Heart left ventricle (tissue), 16 donors: ENCODE measurements at regions not wholly inside any gene's neighbourhood (a gene's known extent, or its start where the extent isn't known, plus 50 kb on each side); places are given as distances from the start of the nearest gene placed in this dataset.

Experiments
- ATAC-seq, 4 donors: fragments of 200-7000 bp; cut with Tn5 transposase; one replicate each; pipeline ENCODE4 v1.9.1; 2020 to 2022; ENCODE audit warnings: moderate library complexity in 4 of 4, mild to moderate bottlenecking in 3 of 4, moderate number of reproducible peaks in 1 of 4
- DNase-seq, 5 donors: peaks; one replicate each; pipeline ENCODE4 v3.0.0-alpha.2; 2020
- H3K27ac ChIP-seq, 12 donors: fragments of 200-600 bp; sonication (generic) in 4 of 12; one replicate each; pipeline versions ENCODE4 v1.5.0 to v1.8.0; 2016 to 2022; ENCODE audit warnings: mild to moderate bottlenecking in 2 of 12
- H3K27me3 ChIP-seq, 9 donors: fragments of 200-600 bp; sonication (generic) in 2 of 9; one replicate each; pipeline versions ENCODE4 v1.5.1 to v1.8.0; 2016 to 2022; ENCODE audit warnings: mild to moderate bottlenecking in 3 of 9
- H3K36me3 ChIP-seq, 9 donors: fragments of 200-600 bp; sonication (generic) in 2 of 9; one replicate each; pipeline versions ENCODE4 v1.5.0 to v1.8.0; 2018 to 2022; ENCODE audit warnings: mild to moderate bottlenecking in 2 of 9
- H3K4me1 ChIP-seq, 12 donors: fragments of 200-600 bp; sonication (generic) in 4 of 12; one replicate each; pipeline versions ENCODE4 v1.5.0 to v1.8.0; 2016 to 2022; ENCODE audit warnings: mild to moderate bottlenecking in 3 of 12
- H3K4me3 ChIP-seq, 12 donors: fragments of 200-600 bp; sonication (generic) in 4 of 12; one replicate each; pipeline versions ENCODE4 v1.5.0 to v1.8.0; 2017 to 2022; ENCODE audit warnings: mild to moderate bottlenecking in 9 of 12, moderate library complexity in 4 of 12
- H3K9me3 ChIP-seq, 12 donors: fragments of 200-600 bp; sonication (generic) in 4 of 12; one replicate each; pipeline versions ENCODE4 v1.5.0 to v1.8.0; 2016 to 2022; ENCODE audit warnings: mild to moderate bottlenecking in 1 of 12
- CTCF ChIP-seq, 12 donors: fragments of 200-600 bp; sonication (generic) in 4 of 12; IDR thresholded peaks; one replicate each; pipeline versions ENCODE4 v1.5.0 to v1.8.0; 2018 to 2022; ENCODE audit warnings: antibody characterized with exemption in 12 of 12, mild to moderate bottlenecking in 5 of 12
- POLR2A ChIP-seq, 2 donors: fragments of 450-650 bp; IDR thresholded peaks; one replicate each; pipeline ENCODE4 v1.6.1; 2017; ENCODE audit warnings: antibody characterized with exemption in 2 of 2, mild to moderate bottlenecking in 2 of 2, moderate library complexity in 2 of 2
- WGBS, 4 donors: extraction: QIAGEN DNeasy Blood & Tissue Kit in 2 of 4; methylation state at CpG; one replicate each; pipeline versions ENCODE4 v1.1.5 to v1.1.7; 2013 to 2018; 5-methylcytosine and 5-hydroxymethylcytosine counted together
- intact Hi-C, 10 donors: fragments of 100-400 bp; cut with DNase I; formaldehyde crosslinking; loops; one replicate each; pipeline versions ENCODE4 v1.11.1 to v1.14.2; 2022
- donor health status: ischemic (EF 13 %, LVEDD 7.1; RV severe dilation, severe dysfunction).
- donor health status: healthy with polysubstance abuse.
- donor health status: DM: no; HTN: yes; CAD: no.
- donor health status: DM: no; HTN: no; CAD: no.
- donor health status: ischemic (EF 25% LVEDD 6.9; RV normal size, moderate dysfunction).
- donor health status: ischemic (EF 25% LVEDD 5.7; RV mildly dilated, moderate dysfunction).
- donor health status: healthy.
- donor health status: DM: yes; HTN: yes; CAD: no.
- donor health status: ischemic (EF 35%, LVEDD 5.7; RV mildly dilated, moderate dysfunction).
- donor health status: nonischemic (EF 11% LVEDD 7.7; RV severe dilation, severe dysfunction).
- donor health status: DM: yes; HTN: yes; CAD: no.
- donor health status: PGD.
- donor health status: ischemic (EF 29% LVEDD 5.4; RV normal size, mild dysfunction).
- donor health status: nonischemic (EF 23%, LVEDD 6.1; RV moderate dilation, normal function).

GRCh38 chr5:33011801-33012200 lies 300.7 kb downstream of the NPR3 start:
- peaks cover 0 to 43% (median 20%) of the 10 kb centered on the region in 12 donors for H3K9me3 ChIP-seq
- intact Hi-C loops, result loop anchor here in 1 of 10 donors (10.0 kb wide), 1 partner anchor 117 kb away; no protein-coding TSS in a partner anchor
- no peak overlapping the region for H3K27ac ChIP-seq
- H3K4me1 ChIP-seq, result no peaks in the 10 kb centered on the region
- H3K36me3 ChIP-seq, result no peaks in the 10 kb centered on the region
- H3K27me3 ChIP-seq, result no peaks in the 10 kb centered on the region
- DNase-seq (no peak), ATAC-seq (no peak)
- TF ChIP-seq POLR2A (IDR thresholded peaks at IDR 0.05) (no peak), CTCF (IDR thresholded peaks at IDR 0.05) (no peak)
- H3K4me3 ChIP-seq, result no peak overlapping the region

- no peaks in the 10 kb centered on the region for H3K4me1 ChIP-seq
- TF ChIP-seq CTCF (IDR thresholded peaks at IDR 0.05) (no peak), POLR2A (IDR thresholded peaks at IDR 0.05) (no peak)
- intact Hi-C loops, result no loop called here
- no peak for DNase-seq
- WGBS, 4 donors, result 59 to 69% (median 67%) methylated on average over 2 of the region's 2 CpGs
- peaks cover 0 to 1% (median 0%) of the 10 kb centered on the region in 12 donors for H3K9me3 ChIP-seq
- H3K36me3 ChIP-seq, result no peaks in the 10 kb centered on the region
- H3K4me3 ChIP-seq, result no peak overlapping the region
- H3K27me3 ChIP-seq, result no peaks in the 10 kb centered on the region
- no peak overlapping the region for H3K27ac ChIP-seq
- no peak for ATAC-seq
These were observed 312.5 kb downstream of the NPR3 start for GRCh38 chr5:33023649-33024048.

- TF ChIP-seq POLR2A (IDR thresholded peaks at IDR 0.05) (no peak), CTCF (IDR thresholded peaks at IDR 0.05) (no peak)
- ATAC-seq (peak in 2 of 4 donors; percentile 46 to 67), DNase-seq (peak in 1 of 5 donors; percentile 20)
- H3K4me3 ChIP-seq, result no peak overlapping the region
- no peaks in the 10 kb centered on the region for H3K36me3 ChIP-seq
- peaks cover 0 to 7% (median 0%) of the 10 kb centered on the region in 12 donors for H3K9me3 ChIP-seq
- no peaks in the 10 kb centered on the region for H3K27me3 ChIP-seq
- WGBS, 4 donors, result 40 to 57% (median 48%) methylated on average over 8 of the region's 8 CpGs
- intact Hi-C loops, result no loop called here
- H3K27ac ChIP-seq, result peak overlapping the region in 6 of 12 donors; percentile 22 to 47 (median 31)
- peaks cover 0 to 15% (median 2%) of the 10 kb centered on the region in 12 donors for H3K4me1 ChIP-seq
These were observed 321.4 kb downstream of the NPR3 start for GRCh38 chr5:33032271-33033070.

- intact Hi-C loops, result no loop called here
- 61 to 65% (median 62%) methylated on average over 3 of the region's 3 CpGs for WGBS, 4 donors
- no peak overlapping the region for H3K27ac ChIP-seq
- H3K4me1 ChIP-seq, result peaks cover 0 to 15% (median 2%) of the 10 kb centered on the region in 12 donors
- TF ChIP-seq CTCF (IDR thresholded peaks at IDR 0.05), result no peak
- TF ChIP-seq POLR2A (IDR thresholded peaks at IDR 0.05), result no peak
- ATAC-seq (no peak), DNase-seq (no peak)
- no peaks in the 10 kb centered on the region for H3K36me3 ChIP-seq
- no peaks in the 10 kb centered on the region for H3K27me3 ChIP-seq
- H3K9me3 ChIP-seq, result peaks cover 0 to 7% (median 0%) of the 10 kb centered on the region in 12 donors
- no peak overlapping the region for H3K4me3 ChIP-seq
These were observed 322.4 kb downstream of the NPR3 start for GRCh38 chr5:33033516-33033915.
